Endothelial cell of umbilical vein (primary cell): ENCODE measurements at regions not wholly inside any gene's neighbourhood (a gene's known extent, or its start where the extent isn't known, plus 50 kb on each side); places are given as distances from the start of the nearest gene placed in this dataset.

ENCODE experiments used
- CTCF ChIP-seq, 2 donors: IDR thresholded peaks; 1 replicate in 1 of 2; 2 replicates in 1 of 2; pipeline ENCODE4 v1.5.1; 2011; ENCODE audit warnings: low read length in 2 of 2, mild to moderate bottlenecking in 2 of 2, moderate library complexity in 2 of 2, control low read depth in 1 of 2, inconsistent platforms in 1 of 2, low read depth in 1 of 2; ENCODE audit not compliant: insufficient read depth in 1 of 2; ENCODE audit errors: extremely low read depth in 1 of 2
- FOS ChIP-seq: IDR thresholded peaks from 2 replicates; pipeline ENCODE4 v1.6.1; 2011; ENCODE audit warnings: mild to moderate bottlenecking, low read length, moderate library complexity, borderline replicate concordance; ENCODE audit not compliant: insufficient read depth
- GATA2 ChIP-seq: IDR thresholded peaks from 2 replicates; pipeline ENCODE4 v1.7.0; 2011; ENCODE audit warnings: low read depth, mild to moderate bottlenecking, moderate library complexity, mixed read lengths, low read length; ENCODE audit not compliant: insufficient read length, insufficient read depth
- JUN ChIP-seq: IDR thresholded peaks from 2 replicates; pipeline ENCODE4 v1.6.1; 2011; ENCODE audit warnings: borderline replicate concordance, low read depth; ENCODE audit not compliant: insufficient read length, insufficient read depth
- POLR2A ChIP-seq: IDR thresholded peaks from 2 replicates; pipeline ENCODE4 v1.6.1; 2012; ENCODE audit warnings: low read depth, mild to moderate bottlenecking, control low read depth, low read length

- TF ChIP-seq CTCF (IDR thresholded peaks at IDR 0.05; ENCODE audit: extremely low read depth in 1 of 2, insufficient read depth in 1 of 2, low read depth in 1 of 2, low read length in 2 of 2) (no peak), POLR2A (no peak), JUN (no peak), FOS (no peak), GATA2 (no peak)
These were observed 101.4 kb upstream of the ACTRT2 start for GRCh38 chr1:2919841-2920240.
